ENCODE measurements at regions not wholly inside any gene's neighbourhood (a gene's known extent, or its start where the extent isn't known, plus 50 kb on each side); places are given as distances from the start of the nearest gene placed in this dataset.

GRCh38 chr14:22227084-22227483 is 361.9 kb downstream of the DAD1 start:
- H3K4me3 ChIP-seq (ENCODE audit: low read depth, low read length): no peak overlapping the region
- no peak for DNase-seq (ENCODE audit: low read depth)
- TF ChIP-seq CTCF (IDR thresholded peaks at IDR 0.05; ENCODE audit: low read depth, low read length, missing control alignments): no peak

GRCh38 chr14:22226381-22226780 is 362.6 kb downstream of the DAD1 start:
- TF ChIP-seq CTCF (IDR thresholded peaks at IDR 0.05; ENCODE audit: low read depth, low read length, missing control alignments): peak; percentile 38
- peak; percentile 24 for DNase-seq (ENCODE audit: low read depth)
- no peak overlapping the region for H3K4me3 ChIP-seq (ENCODE audit: low read depth, low read length)

- no peak overlapping the region for H3K4me3 ChIP-seq (ENCODE audit: low read depth, low read length)
- DNase-seq (ENCODE audit: low read depth): no peak
- TF ChIP-seq CTCF (IDR thresholded peaks at IDR 0.05; ENCODE audit: low read depth, low read length, missing control alignments): no peak
Measured at GRCh38 chr14:22225516-22226140, 363.4 kb downstream of the DAD1 start.

GRCh38 chr14:22221508-22221907 is 367.5 kb downstream of the DAD1 start:
- peak; percentile 1 for DNase-seq (ENCODE audit: low read depth)
- peak; percentile 52 for TF ChIP-seq CTCF (IDR thresholded peaks at IDR 0.05; ENCODE audit: low read depth, low read length, missing control alignments)
- no peak overlapping the region for H3K4me3 ChIP-seq (ENCODE audit: low read depth, low read length)

- no peak overlapping the region for H3K4me3 ChIP-seq (ENCODE audit: low read depth, low read length)
- TF ChIP-seq CTCF (IDR thresholded peaks at IDR 0.05; ENCODE audit: low read depth, low read length, missing control alignments): no peak
- DNase-seq (ENCODE audit: low read depth): no peak
Measured at GRCh38 chr14:22220427-22220826, 368.6 kb downstream of the DAD1 start.

GRCh38 chr14:22218728-22219127 is 370.3 kb downstream of the DAD1 start:
- TF ChIP-seq CTCF (IDR thresholded peaks at IDR 0.05; ENCODE audit: low read depth, low read length, missing control alignments): no peak

GRCh38 chr14:22213120-22213519 is 375.9 kb downstream of the DAD1 start:
- no peak for TF ChIP-seq CTCF (IDR thresholded peaks at IDR 0.05; ENCODE audit: low read depth, low read length, missing control alignments)
- DNase-seq (ENCODE audit: low read depth): no peak
- H3K4me3 ChIP-seq (ENCODE audit: low read depth, low read length): no peak overlapping the region

More at GRCh38 chr14:22218728-22219127, 370.3 kb downstream of the DAD1 start:
- DNase-seq (ENCODE audit: low read depth): peak; percentile 2
- no peak overlapping the region for H3K4me3 ChIP-seq (ENCODE audit: low read depth, low read length)

All from GM12864 (cell line).